DMS114 treated with DMSO at 0.1 percent for 48 hours (cell line): ENCODE measurements at regions not wholly inside any gene's neighbourhood (a gene's known extent, or its start where the extent isn't known, plus 50 kb on each side); places are given as distances from the start of the nearest gene placed in this dataset.
"Not testable (repeated sequence)": the region's sequence is repeated elsewhere in the genome, so short reads cannot be mapped to it uniquely, and the experiment has no call there.

ENCODE experiments used
- DNase-seq: peaks from one replicate; lab custom pipeline; 2025; ENCODE audit not compliant: unreplicated experiment; lab: John Stamatoyannopoulos, UW

- not testable (repeated sequence) for DNase-seq
These were observed 245.2 kb downstream of the SYT10 start for GRCh38 chr12:33194389-33194788.

DNA sequence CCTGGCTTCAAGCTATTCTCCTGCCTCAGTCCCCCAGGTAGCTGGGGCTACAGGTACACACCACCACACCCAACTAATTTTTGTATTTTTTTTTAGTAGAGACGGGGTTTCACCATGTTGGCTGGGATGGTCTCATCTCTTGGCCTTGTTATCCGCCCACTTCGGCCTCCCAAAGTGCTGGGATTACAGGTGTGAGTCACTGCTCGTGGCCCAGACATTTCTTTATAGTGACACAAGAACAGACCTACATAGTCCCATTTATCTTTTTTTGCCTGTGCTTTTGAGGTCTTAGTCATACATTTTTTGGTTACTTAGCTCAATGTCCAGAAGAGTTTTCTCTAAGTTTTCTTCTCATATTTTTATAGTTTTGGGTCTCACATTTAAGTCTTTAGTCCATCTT is 247.4 kb downstream of the SYT10 start:
- no peak for DNase-seq

DNA sequence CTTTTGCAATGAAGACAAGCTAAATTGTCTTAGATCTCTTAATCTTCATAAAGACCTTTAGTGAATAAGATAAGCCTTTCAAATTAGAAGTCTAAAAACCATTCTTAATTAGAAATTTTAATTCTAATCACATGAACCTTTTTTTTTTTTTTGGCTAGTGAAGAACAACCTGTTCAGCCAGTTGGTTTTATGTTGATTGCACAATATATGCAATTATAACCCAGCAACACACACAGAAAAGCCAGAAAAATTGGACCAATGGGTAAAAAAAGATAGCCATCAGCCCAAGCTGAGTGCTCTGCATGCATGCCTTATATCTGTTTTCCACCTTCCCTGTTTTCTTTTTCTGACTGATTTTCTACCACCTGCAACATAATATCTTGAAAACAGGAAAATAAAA is 252.2 kb downstream of the SYT10 start:
- no peak for DNase-seq

- DNase-seq, result no peak
These were observed 255.5 kb downstream of the SYT10 start for GRCh38 chr12:33184161-33184560.

GRCh38 chr12:33182485-33182884 is 257.1 kb downstream of the SYT10 start:
- no peak for DNase-seq

- no peak for DNase-seq
These were observed 258.7 kb downstream of the SYT10 start for GRCh38 chr12:33180918-33181317.

- DNase-seq, result not testable (repeated sequence)
These were observed 269.7 kb upstream of the PKP2 start for GRCh38 chr12:33166260-33166659.

GRCh38 chr12:33156042-33156441 is 259.5 kb upstream of the PKP2 start:
- no peak for DNase-seq

GRCh38 chr12:33147292-33147691 is 250.7 kb upstream of the PKP2 start:
- DNase-seq, result not testable (repeated sequence)

DNA sequence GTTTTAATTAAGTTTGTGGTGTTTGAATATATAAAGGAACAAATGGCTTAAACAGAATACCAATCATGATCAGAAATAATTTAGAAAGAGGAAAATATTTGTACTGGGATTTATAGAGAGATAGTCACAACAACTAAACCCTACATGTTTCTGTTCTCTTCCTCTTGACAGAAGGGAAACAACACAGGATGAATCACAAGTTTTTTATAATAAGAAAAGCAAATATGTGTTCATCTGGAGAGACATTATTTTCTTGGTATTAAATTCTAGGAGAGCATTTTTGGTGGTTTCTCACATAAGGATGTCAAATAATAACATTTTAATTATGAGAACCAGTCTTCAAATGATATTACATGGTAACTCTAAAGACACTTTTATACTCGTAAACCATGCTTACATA is 232.9 kb upstream of the PKP2 start:
- DNase-seq, result no peak

DNA sequence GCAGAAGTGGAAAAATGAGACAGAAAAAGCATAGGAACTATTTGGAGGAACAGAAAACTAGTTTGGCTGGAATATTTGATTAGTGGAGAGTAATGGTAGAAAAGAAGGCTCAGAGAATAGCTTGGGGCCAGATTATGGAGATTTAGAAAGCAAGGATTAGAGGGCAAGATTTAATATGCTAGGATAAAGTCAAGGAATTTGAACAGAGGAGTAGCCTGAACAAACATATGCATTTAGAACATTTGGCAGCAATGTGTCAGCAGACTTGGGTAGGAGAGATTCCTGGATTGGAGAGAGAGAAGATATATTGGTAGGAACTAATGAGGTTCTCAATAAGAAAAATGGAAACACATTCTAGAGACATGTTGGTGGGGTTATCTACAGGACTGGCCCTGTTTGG is 229.2 kb upstream of the PKP2 start:
- DNase-seq, result no peak

- DNase-seq, result no peak
These were observed 219.7 kb upstream of the PKP2 start for GRCh38 chr12:33116284-33116683.

DNA sequence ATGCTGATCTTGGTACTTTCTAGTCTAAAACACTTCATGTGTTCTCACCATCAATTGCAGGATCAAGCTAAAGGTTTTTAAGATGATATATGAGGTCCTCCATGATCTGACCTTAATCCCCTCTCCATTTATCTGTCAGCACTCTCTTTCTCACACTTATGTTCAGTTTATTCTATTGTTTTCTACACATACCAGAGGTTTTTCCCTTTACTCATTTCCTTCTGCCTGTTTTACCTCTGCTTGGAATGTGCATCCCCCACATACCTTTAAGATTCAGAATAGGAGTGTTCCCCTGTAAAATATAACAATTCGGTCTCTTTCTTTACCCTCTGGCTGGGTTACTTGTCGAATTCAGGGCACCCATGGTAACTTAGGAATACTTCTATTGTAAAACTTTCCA is 219.1 kb upstream of the PKP2 start:
- DNase-seq, result no peak

GRCh38 chr12:33111850-33112249 is 215.3 kb upstream of the PKP2 start:
- no peak for DNase-seq

- not testable (repeated sequence) for DNase-seq
These were observed 211.2 kb upstream of the PKP2 start for GRCh38 chr12:33107827-33108226.

GRCh38 chr12:33093534-33093933 is 197.0 kb upstream of the PKP2 start:
- no peak for DNase-seq

GRCh38 chr12:33087876-33088275 is 191.3 kb upstream of the PKP2 start:
- not testable (repeated sequence) for DNase-seq

DNA sequence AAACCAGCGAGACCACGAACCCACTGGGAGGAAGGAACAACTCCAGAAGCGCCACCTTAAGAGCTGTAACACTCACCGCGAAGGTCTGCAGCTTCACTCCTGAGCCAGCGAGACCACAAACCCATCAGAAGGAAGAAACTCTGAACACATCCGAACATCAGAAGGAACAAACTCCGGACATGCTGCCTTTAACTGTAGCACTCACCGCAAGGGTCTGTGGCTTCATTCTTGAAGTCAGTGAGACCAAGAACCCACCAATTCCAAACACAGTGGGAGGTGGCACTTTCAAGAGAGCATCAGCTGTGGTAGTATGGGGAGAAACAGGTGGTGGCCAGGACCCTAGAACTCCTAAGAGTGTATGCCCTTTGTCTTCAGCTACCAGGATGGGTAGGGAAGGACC is 179.8 kb upstream of the PKP2 start:
- DNase-seq, result not testable (repeated sequence)

DNA sequence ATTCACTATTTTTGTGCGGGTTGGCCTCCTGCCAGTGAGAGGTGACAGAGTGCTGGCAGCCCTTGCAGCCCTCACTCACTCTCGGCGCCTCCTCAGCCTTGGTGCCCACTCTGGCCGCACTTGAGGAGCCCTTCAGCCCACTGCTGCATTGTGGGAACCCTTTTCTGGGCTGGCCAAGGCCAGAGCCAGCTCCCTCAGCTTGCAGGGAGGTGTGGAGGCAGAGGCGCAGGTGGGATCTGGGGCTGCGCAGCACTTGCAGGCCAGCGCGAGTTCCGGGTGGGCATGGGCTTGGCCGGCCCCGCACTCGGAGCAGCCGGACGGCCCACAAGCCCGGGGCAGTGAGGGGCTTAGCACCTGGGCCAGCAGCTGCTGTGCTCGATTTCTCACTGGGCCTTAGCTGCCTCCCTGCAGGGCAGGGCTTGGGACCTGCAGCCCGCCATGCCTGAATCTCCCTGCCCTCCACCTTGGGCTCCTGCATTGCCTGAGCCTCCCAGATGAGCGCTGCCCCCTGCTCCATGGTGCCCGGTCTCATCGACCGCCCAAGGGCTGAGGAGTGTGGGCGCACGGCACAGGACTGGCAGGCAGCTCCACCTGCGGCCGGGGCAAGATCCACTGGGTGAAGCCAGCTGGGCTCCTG is 178.7 kb upstream of the PKP2 start:
- not testable (repeated sequence) for DNase-seq

- no peak for DNase-seq
These were observed 165.3 kb upstream of the PKP2 start for GRCh38 chr12:33061844-33062243.

- no peak for DNase-seq
These were observed 157.8 kb upstream of the PKP2 start for GRCh38 chr12:33054371-33054770.

DNA sequence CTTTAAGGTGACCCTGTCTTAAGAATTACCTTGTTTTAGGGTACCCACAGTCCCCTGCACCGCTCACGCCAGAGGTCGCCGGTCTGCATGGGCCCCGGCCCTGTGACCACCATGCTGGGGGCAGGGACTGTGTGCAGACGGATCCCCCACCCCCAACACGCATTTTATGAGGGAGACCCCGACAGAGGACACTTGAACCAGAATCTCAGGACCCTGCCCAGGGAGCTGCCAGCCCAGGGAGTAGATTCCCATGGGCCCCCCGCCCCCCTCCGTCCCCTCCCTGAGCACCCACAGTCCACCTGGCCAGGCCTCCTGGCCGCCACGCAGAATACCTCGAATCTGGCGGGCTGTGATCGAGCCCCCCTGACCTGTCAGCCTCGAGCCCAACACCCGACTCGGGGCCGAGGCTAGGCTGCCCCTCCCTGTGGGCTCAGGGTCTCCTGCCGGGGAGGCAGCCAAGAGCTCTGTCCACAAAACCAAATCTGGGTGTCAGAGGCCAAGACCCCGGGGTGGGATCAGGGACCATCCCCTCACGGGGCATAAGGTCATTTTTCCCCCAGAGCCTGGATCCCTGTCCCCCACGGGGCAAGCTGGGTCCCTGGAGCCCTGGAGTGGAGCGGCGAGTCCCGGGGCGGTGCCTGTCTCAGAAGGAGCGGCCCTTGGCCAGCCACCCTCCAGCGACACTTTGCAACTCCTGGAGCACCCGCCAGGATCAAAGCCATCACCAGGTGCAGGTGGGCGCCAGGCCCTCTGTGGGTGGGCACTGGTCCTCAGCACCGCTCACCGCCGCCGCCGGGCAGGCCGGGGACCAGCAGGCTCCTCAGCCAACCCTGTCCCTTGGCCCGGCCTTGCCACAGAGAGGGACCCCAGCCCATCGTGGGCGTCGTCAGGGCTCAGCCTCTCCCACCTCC is 155.8 kb upstream of the PKP2 start:
- DNase-seq, result no peak
